ENCODE measurements at regions not wholly inside any gene's neighbourhood (a gene's known extent, or its start where the extent isn't known, plus 50 kb on each side); places are given as distances from the start of the nearest gene placed in this dataset.

- TF ChIP-seq CTCF (IDR thresholded peaks at IDR 0.05) (no peak), POLR2A (IDR thresholded peaks at IDR 0.05) (no peak)
Observed at GRCh38 chr11:87851827-87852226, 323.4 kb downstream of the RAB38 start.

Measured in lower leg skin (tissue), 3 donors.